Endothelial cell of umbilical vein (primary cell): ENCODE measurements at regions not wholly inside any gene's neighbourhood (a gene's known extent, or its start where the extent isn't known, plus 50 kb on each side); places are given as distances from the start of the nearest gene placed in this dataset.
"Not testable (repeated sequence)": the region's sequence is repeated elsewhere in the genome, so short reads cannot be mapped to it uniquely, and the experiment has no call there.

Experiments used
- BruUV-seq: library from RNA; stranded (reverse); fragments of 400-500 nt; replicated peaks from 2 replicates; lab custom pipeline; 2021; lab: Mats Ljungman, UMichigan
- CTCF ChIA-PET: fragments of 300-600, 350-600 bp; sonication (Branson Sonifier 250); formaldehyde crosslinking; loops from one replicate; lab custom pipeline; 2021; ENCODE audit warnings: antibody characterized with exemption, inconsistent platforms; lab: Charles Lee
- POLR2A ChIA-PET: fragments of 300-600, 350-600 bp; sonication (Branson Sonifier 250); formaldehyde crosslinking; loops from one replicate; lab custom pipeline; 2021; ENCODE audit warnings: antibody characterized with exemption, inconsistent platforms; lab: Charles Lee
- DNase-seq: peaks from one replicate; pipeline ENCODE4 v3.0.0-alpha.2; 2011; ENCODE audit warnings: low read depth, low spot score
- FAIRE-seq: peaks from 2 replicates; lab custom pipeline; 2011; peaks lifted over from hg19 to GRCh38; lab: Jason Lieb, UNC
- H2AFZ ChIP-seq: 2 replicates; pipeline ENCODE4 v1.6.0; 2012; ENCODE audit warnings: low read depth, low read length, control low read depth, inconsistent platforms
- H3K27ac ChIP-seq: 2 replicates; pipeline ENCODE4 v1.5.1; 2011; ENCODE audit warnings: low read depth, mild to moderate bottlenecking, control low read depth, low read length, moderate library complexity; ENCODE audit not compliant: insufficient read depth
- H3K27me3 ChIP-seq, 2 experiments: 2 replicates each; pipeline versions ENCODE4 v1.6.0 to v1.6.1; 2011; ENCODE audit warnings: low read length in 2 of 2, mixed read lengths in 1 of 2; ENCODE audit not compliant: control insufficient read depth in 2 of 2, insufficient read depth in 2 of 2
- H3K36me3 ChIP-seq, 2 experiments: 2 replicates in 1 of 2; 3 replicates in 1 of 2; pipeline ENCODE4 v1.5.1; 2011; ENCODE audit warnings: low read length in 2 of 2, mild to moderate bottlenecking in 1 of 2, moderate library complexity in 1 of 2; ENCODE audit not compliant: control insufficient read depth in 2 of 2, insufficient read depth in 2 of 2; ENCODE audit errors: extremely low read depth in 1 of 2
- H3K4me1 ChIP-seq: 3 replicates; pipeline ENCODE4 v1.5.1; 2011; ENCODE audit warnings: mild to moderate bottlenecking, low read length; ENCODE audit not compliant: control insufficient read depth, insufficient read depth; ENCODE audit errors: extremely low read depth
- H3K4me2 ChIP-seq: 2 replicates; pipeline ENCODE4 v1.6.1; 2011; ENCODE audit warnings: low read length, control low read depth, mixed read lengths; ENCODE audit not compliant: insufficient read depth
- H3K4me3 ChIP-seq, 3 experiments: fragments of 200-600 bp in 1 of 3; sonication (generic), shearing (Covaris generic) in 1 of 3; replicated peaks in 1 of 3; 2 replicates each; pipeline ENCODE4 v1.5.1; 2011 to 2016; ENCODE audit warnings: control low read depth in 3 of 3, low read length in 3 of 3, mild to moderate bottlenecking in 2 of 3, inconsistent platforms in 1 of 3, low read depth in 1 of 3, moderate library complexity in 1 of 3; ENCODE audit not compliant: insufficient read depth in 1 of 3
- H3K79me2 ChIP-seq: 2 replicates; pipeline ENCODE4 v1.6.0; 2012; ENCODE audit warnings: low read length, inconsistent platforms; ENCODE audit not compliant: control insufficient read depth, insufficient read depth
- H3K9ac ChIP-seq: replicated peaks from 2 replicates; pipeline ENCODE3; 2011; ENCODE audit warnings: low read length, control low read depth; ENCODE audit not compliant: insufficient read depth; ENCODE audit errors: extremely low read depth
- H3K9me1 ChIP-seq: replicated peaks from 3 replicates; pipeline ENCODE4 v1.6.0; 2011; ENCODE audit warnings: mild to moderate bottlenecking, low read length; ENCODE audit not compliant: control insufficient read depth, insufficient read depth; ENCODE audit errors: extremely low read depth
- H3K9me3 ChIP-seq: replicated peaks from 2 replicates; pipeline ENCODE4 v1.5.1; 2012; ENCODE audit warnings: low read length, inconsistent platforms; ENCODE audit not compliant: control insufficient read depth, insufficient read depth
- H4K20me1 ChIP-seq: replicated peaks from 2 replicates; pipeline ENCODE3; 2011; ENCODE audit warnings: mild to moderate bottlenecking, low read length; ENCODE audit not compliant: control insufficient read depth, insufficient read depth; ENCODE audit errors: extremely low read depth
- CTCF ChIP-seq, 2 donors: IDR thresholded peaks; 1 replicate in 1 of 2; 2 replicates in 1 of 2; pipeline ENCODE4 v1.5.1; 2011; ENCODE audit warnings: low read length in 2 of 2, mild to moderate bottlenecking in 2 of 2, moderate library complexity in 2 of 2, control low read depth in 1 of 2, inconsistent platforms in 1 of 2, low read depth in 1 of 2; ENCODE audit not compliant: insufficient read depth in 1 of 2; ENCODE audit errors: extremely low read depth in 1 of 2
- EZH2 ChIP-seq: IDR thresholded peaks from 2 replicates; pipeline ENCODE4 v1.6.1; 2012; ENCODE audit warnings: borderline replicate concordance, low read depth, mild to moderate bottlenecking, moderate library complexity, low read length, inconsistent platforms; ENCODE audit not compliant: severe bottlenecking
- FOS ChIP-seq: IDR thresholded peaks from 2 replicates; pipeline ENCODE4 v1.6.1; 2011; ENCODE audit warnings: mild to moderate bottlenecking, low read length, moderate library complexity, borderline replicate concordance; ENCODE audit not compliant: insufficient read depth
- GATA2 ChIP-seq: IDR thresholded peaks from 2 replicates; pipeline ENCODE4 v1.7.0; 2011; ENCODE audit warnings: low read depth, mild to moderate bottlenecking, moderate library complexity, mixed read lengths, low read length; ENCODE audit not compliant: insufficient read length, insufficient read depth
- JUN ChIP-seq: IDR thresholded peaks from 2 replicates; pipeline ENCODE4 v1.6.1; 2011; ENCODE audit warnings: borderline replicate concordance, low read depth; ENCODE audit not compliant: insufficient read length, insufficient read depth
- MYC ChIP-seq: IDR thresholded peaks from one replicate; pipeline ENCODE4 v1.6.1; 2011; ENCODE audit warnings: mild to moderate bottlenecking, low read depth, low read length
- POLR2A ChIP-seq: IDR thresholded peaks from 2 replicates; pipeline ENCODE4 v1.6.1; 2012; ENCODE audit warnings: low read depth, mild to moderate bottlenecking, control low read depth, low read length
- dilution Hi-C: fragments of 300-500 bp; cut with MboI; formaldehyde crosslinking; loops from one replicate; pipeline ENCODE4 v1.15.0; 2019; ENCODE audit warnings: low sequenced_read_pairs; ENCODE audit not compliant: extremely low pct_ligation_motif_present
- intact Hi-C: fragments of 100-400 bp; cut with micrococcal nuclease; formaldehyde crosslinking; loops from one replicate; pipeline ENCODE4 v1.10.0; 2022
- TF ChIP-seq, protein P1 (sequence below): IDR thresholded peaks from 2 replicates; pipeline ENCODE4 v1.6.1; 2011; ENCODE audit not compliant: insufficient read depth, insufficient read length

GRCh38 chr1:190688096-190688495, 210.4 kb upstream of the BRINP3 start:
- intact Hi-C loops = no loop called here
- Histone ChIP-seq H3K36me3 (no peaks in the 10 kb centered on the region), H3K27ac (no peak overlapping the region), H3K79me2 (no peaks in the 10 kb centered on the region), H4K20me1 (no peaks in the 10 kb centered on the region), H3K9ac (no peak overlapping the region), H3K4me3 (no peak overlapping the region), H3K27me3 (no peaks in the 10 kb centered on the region), H3K9me1 (no peaks in the 10 kb centered on the region), H2AFZ (no peak overlapping the region), H3K4me2 (no peak overlapping the region), H3K9me3 (no peaks in the 10 kb centered on the region), H3K4me1 (no peaks in the 10 kb centered on the region)
- no TSS peak for BruUV-seq
- ChIA-PET CTCF (interaction anchor here (1.0 to 1.2 kb wide), 2 partner anchors 22 to 26 kb away, joined by 3 read pairs; no protein-coding TSS in a partner anchor), POLR2A (no interaction called here)
- dilution Hi-C loops = no loop called here
- no peak for DNase-seq
- no peak for FAIRE-seq
- TF ChIP-seq FOS (no peak), POLR2A (no peak), GATA2 (no peak), EZH2 (no peak), MYC (no peak), JUN (no peak), CTCF (IDR thresholded peaks at IDR 0.05; ENCODE audit: extremely low read depth in 1 of 2, insufficient read depth in 1 of 2, low read depth in 1 of 2, low read length in 2 of 2) (no peak)
- TF ChIP-seq, protein P1, sequence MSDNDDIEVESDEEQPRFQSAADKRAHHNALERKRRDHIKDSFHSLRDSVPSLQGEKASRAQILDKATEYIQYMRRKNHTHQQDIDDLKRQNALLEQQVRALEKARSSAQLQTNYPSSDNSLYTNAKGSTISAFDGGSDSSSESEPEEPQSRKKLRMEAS = no peak

DNA sequence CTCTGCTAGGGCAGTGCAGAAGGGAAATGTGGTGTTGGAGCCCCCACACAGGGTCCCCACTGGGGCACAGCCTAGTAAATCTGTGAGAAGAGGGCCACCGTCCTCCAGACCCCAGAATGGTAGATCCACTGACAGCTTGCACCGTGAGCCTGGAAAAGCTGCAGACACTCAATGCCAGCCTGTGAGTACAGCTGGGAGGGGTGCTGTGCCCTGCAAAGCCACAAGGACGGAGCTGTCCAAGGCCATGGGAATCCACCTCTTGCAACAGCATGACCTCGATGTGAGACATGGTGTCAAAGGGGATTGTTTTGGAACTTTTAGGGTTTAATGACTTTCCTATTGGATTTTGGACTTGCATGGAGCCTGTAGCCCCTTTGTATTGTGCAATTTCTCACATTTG, 220.8 kb upstream of the BRINP3 start:
- POLR2A ChIA-PET, H3K27ac ChIP-seq, CTCF ChIA-PET, BruUV-seq, H3K4me3 ChIP-seq, H2AFZ ChIP-seq, DNase-seq, H3K4me1 ChIP-seq, H3K4me2 ChIP-seq, intact Hi-C loops, H3K9ac ChIP-seq, H3K36me3 ChIP-seq, H3K9me1 ChIP-seq, FAIRE-seq, dilution Hi-C loops, H4K20me1 ChIP-seq, H3K27me3 ChIP-seq, H3K79me2 ChIP-seq, H3K9me3 ChIP-seq: not testable (repeated sequence)
